Upper lobe of right lung (tissue), 1 donor: ENCODE measurements at regions not wholly inside any gene's neighbourhood (a gene's known extent, or its start where the extent isn't known, plus 50 kb on each side); places are given as distances from the start of the nearest gene placed in this dataset.

Source experiments
- ATAC-seq: fragments of 200-7000 bp; cut with Tn5 transposase; one replicate; pipeline ENCODE4 v1.9.1; 2020; ENCODE audit warnings: mild to moderate bottlenecking, moderate library complexity
- DNase-seq: peaks from one replicate; pipeline ENCODE4 v3.0.0-alpha.2; 2020
- H3K27ac ChIP-seq: fragments of 200-600 bp; one replicate; pipeline ENCODE4 v1.8.0; 2022
- H3K27me3 ChIP-seq: fragments of 200-600 bp; one replicate; pipeline ENCODE4 v1.8.0; 2022; ENCODE audit warnings: mild to moderate bottlenecking
- H3K36me3 ChIP-seq: fragments of 200-600 bp; one replicate; pipeline ENCODE4 v1.8.0; 2022
- H3K4me1 ChIP-seq: fragments of 200-600 bp; one replicate; pipeline ENCODE4 v1.8.0; 2022
- H3K4me3 ChIP-seq: fragments of 200-600 bp; one replicate; pipeline ENCODE4 v1.8.0; 2022; ENCODE audit warnings: mild to moderate bottlenecking
- H3K9me3 ChIP-seq: fragments of 200-600 bp; one replicate; pipeline ENCODE4 v1.8.0; 2022
- CTCF ChIP-seq: fragments of 200-600 bp; IDR thresholded peaks from one replicate; pipeline ENCODE4 v1.8.0; 2022; ENCODE audit warnings: antibody characterized with exemption
- intact Hi-C: fragments of 100-400 bp; cut with DNase I; formaldehyde crosslinking; loops from one replicate; pipeline ENCODE4 v1.11.0; 2022
- donor health status: DM: no; HTN: yes; CAD: no; lungs with severe emphysema.

GRCh38 chr3:157669416-157669815 is 166.2 kb upstream of the VEPH1 start:
- H3K27me3 ChIP-seq, result no peaks in the 10 kb centered on the region
- H3K27ac ChIP-seq, result no peak overlapping the region
- DNase-seq, result no peak
- H3K36me3 ChIP-seq, result no peaks in the 10 kb centered on the region
- no peak for TF ChIP-seq CTCF
- no peak for ATAC-seq
- no peaks in the 10 kb centered on the region for H3K4me1 ChIP-seq
- H3K4me3 ChIP-seq, result no peak overlapping the region
- intact Hi-C loops, result no loop called here
- no peaks in the 10 kb centered on the region for H3K9me3 ChIP-seq

GRCh38 chr3:157667493-157667892 is 164.3 kb upstream of the VEPH1 start:
- Histone ChIP-seq H3K9me3 (no peaks in the 10 kb centered on the region), H3K36me3 (no peaks in the 10 kb centered on the region), H3K27ac (no peak overlapping the region), H3K27me3 (no peaks in the 10 kb centered on the region), H3K4me3 (no peak overlapping the region), H3K4me1 (no peaks in the 10 kb centered on the region)
- ATAC-seq (no peak), DNase-seq (no peak)
- no peak for TF ChIP-seq CTCF
- intact Hi-C loops, result no loop called here

- no peak for TF ChIP-seq CTCF
- intact Hi-C loops, result no loop called here
Observed at GRCh38 chr3:157662171-157662570, 159.0 kb upstream of the VEPH1 start.

GRCh38 chr3:157660847-157661246 is 157.6 kb upstream of the VEPH1 start:
- intact Hi-C loops, result no loop called here
- H3K36me3 ChIP-seq, result no peaks in the 10 kb centered on the region
- H3K27ac ChIP-seq, result no peak overlapping the region
- H3K4me1 ChIP-seq, result no peaks in the 10 kb centered on the region
- no peak for TF ChIP-seq CTCF
- no peak for DNase-seq
- no peak for ATAC-seq
- H3K9me3 ChIP-seq, result no peaks in the 10 kb centered on the region
- no peak overlapping the region for H3K4me3 ChIP-seq
- no peaks in the 10 kb centered on the region for H3K27me3 ChIP-seq

More at GRCh38 chr3:157662171-157662570, 159.0 kb upstream of the VEPH1 start:
- ATAC-seq, result no peak
- H3K4me3 ChIP-seq, result no peak overlapping the region
- no peak for DNase-seq
- H3K27me3 ChIP-seq, result no peaks in the 10 kb centered on the region
- H3K4me1 ChIP-seq, result no peaks in the 10 kb centered on the region
- no peaks in the 10 kb centered on the region for H3K36me3 ChIP-seq
- no peaks in the 10 kb centered on the region for H3K9me3 ChIP-seq
- H3K27ac ChIP-seq, result no peak overlapping the region

- DNase-seq (no peak), ATAC-seq (no peak)
- Histone ChIP-seq H3K9me3 (no peaks in the 10 kb centered on the region), H3K36me3 (no peaks in the 10 kb centered on the region), H3K4me1 (no peaks in the 10 kb centered on the region), H3K27ac (no peak overlapping the region), H3K4me3 (no peak overlapping the region), H3K27me3 (no peaks in the 10 kb centered on the region)
- intact Hi-C loops, result no loop called here
- no peak for TF ChIP-seq CTCF
Observed at GRCh38 chr3:157652366-157652765, 149.2 kb upstream of the VEPH1 start.

GRCh38 chr3:157650699-157651098 is 147.5 kb upstream of the VEPH1 start:
- intact Hi-C loops, result no loop called here
- Histone ChIP-seq H3K4me3 (no peak overlapping the region), H3K36me3 (no peaks in the 10 kb centered on the region), H3K4me1 (no peaks in the 10 kb centered on the region), H3K9me3 (no peaks in the 10 kb centered on the region), H3K27me3 (no peaks in the 10 kb centered on the region), H3K27ac (no peak overlapping the region)
- DNase-seq (no peak), ATAC-seq (no peak)
- no peak for TF ChIP-seq CTCF
